IPS-20b (cell line): ENCODE measurements at regions not wholly inside any gene's neighbourhood (a gene's known extent, or its start where the extent isn't known, plus 50 kb on each side); places are given as distances from the start of the nearest gene placed in this dataset.

ENCODE experiments used
- H3K27ac ChIP-seq: one replicate; pipeline ENCODE4 v1.5.1; 2013; ENCODE audit warnings: low read length
- H3K27me3 ChIP-seq: 2 replicates; pipeline ENCODE4 v1.6.1; 2013; ENCODE audit warnings: mild to moderate bottlenecking, low read length, inconsistent platforms; ENCODE audit not compliant: insufficient read depth
- H3K36me3 ChIP-seq: 2 replicates; pipeline ENCODE4 v1.6.1; 2013; ENCODE audit warnings: low read depth, mild to moderate bottlenecking, inconsistent platforms, low read length, moderate library complexity; ENCODE audit not compliant: insufficient read depth
- H3K4me1 ChIP-seq: 2 replicates; pipeline ENCODE4 v1.6.1; 2013; ENCODE audit warnings: mild to moderate bottlenecking, control low read depth, inconsistent platforms, low read length, moderate library complexity; ENCODE audit not compliant: insufficient read depth
- H3K4me3 ChIP-seq: 2 replicates; pipeline ENCODE4 v1.5.1; 2013; ENCODE audit warnings: mild to moderate bottlenecking, low read length, inconsistent platforms
- H3K9ac ChIP-seq: 2 replicates; pipeline ENCODE4 v1.6.1; 2013; ENCODE audit warnings: low read depth, mild to moderate bottlenecking, inconsistent platforms, low read length, moderate library complexity
- H3K9me3 ChIP-seq: 2 replicates; pipeline ENCODE4 v1.6.1; 2013; ENCODE audit warnings: mild to moderate bottlenecking, low read depth, low read length, inconsistent platforms; ENCODE audit not compliant: insufficient read depth

- no peak overlapping the region for H3K9ac ChIP-seq
- no peaks in the 10 kb centered on the region for H3K27me3 ChIP-seq
- H3K4me1 ChIP-seq: peaks cover 17% of the 10 kb centered on the region; the same call in 1 of the 2 replicates
- no peak overlapping the region; the same call in 1 of the 2 replicates for H3K4me3 ChIP-seq
- no peaks in the 10 kb centered on the region for H3K36me3 ChIP-seq
- H3K27ac ChIP-seq: no peak overlapping the region
- no peaks in the 10 kb centered on the region for H3K9me3 ChIP-seq
Observed at GRCh38 chr3:1513662-1514061, 420.8 kb downstream of the CNTN6 start.

DNA sequence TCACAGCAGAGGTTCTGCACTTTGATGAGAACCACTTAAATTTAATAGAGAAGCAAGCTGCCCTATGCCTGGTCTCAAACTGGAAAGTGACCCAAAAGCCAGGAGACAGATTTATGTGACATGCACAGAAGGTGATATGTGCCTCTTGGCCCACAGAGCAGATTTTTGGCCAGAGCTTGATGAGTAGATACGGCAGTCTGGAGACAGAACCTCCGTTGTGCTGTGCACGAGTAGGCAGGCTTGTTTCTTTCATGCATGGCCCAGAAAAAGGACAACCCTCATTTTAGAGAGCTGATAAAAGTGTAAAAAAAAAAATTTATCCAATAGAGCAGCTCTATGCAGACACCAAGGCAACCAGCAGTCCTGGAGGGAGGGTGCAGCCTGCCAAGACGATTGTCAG lies 423.1 kb downstream of the CNTN6 start:
- no peak overlapping the region for H3K27ac ChIP-seq
- no peaks in the 10 kb centered on the region for H3K27me3 ChIP-seq
- no peaks in the 10 kb centered on the region for H3K36me3 ChIP-seq
- H3K9ac ChIP-seq: no peak overlapping the region
- no peak overlapping the region for H3K4me3 ChIP-seq
- H3K4me1 ChIP-seq: peaks cover 17% of the 10 kb centered on the region; the same call in 1 of the 2 replicates
- no peaks in the 10 kb centered on the region for H3K9me3 ChIP-seq

GRCh38 chr3:1527786-1528185 lies 435.0 kb downstream of the CNTN6 start:
- no peaks in the 10 kb centered on the region for H3K27me3 ChIP-seq
- H3K4me1 ChIP-seq: no peaks in the 10 kb centered on the region; the same call in 1 of the 2 replicates
- no peak overlapping the region for H3K4me3 ChIP-seq
- no peak overlapping the region for H3K9ac ChIP-seq
- H3K9me3 ChIP-seq: no peaks in the 10 kb centered on the region
- no peak overlapping the region for H3K27ac ChIP-seq
- no peaks in the 10 kb centered on the region for H3K36me3 ChIP-seq

DNA sequence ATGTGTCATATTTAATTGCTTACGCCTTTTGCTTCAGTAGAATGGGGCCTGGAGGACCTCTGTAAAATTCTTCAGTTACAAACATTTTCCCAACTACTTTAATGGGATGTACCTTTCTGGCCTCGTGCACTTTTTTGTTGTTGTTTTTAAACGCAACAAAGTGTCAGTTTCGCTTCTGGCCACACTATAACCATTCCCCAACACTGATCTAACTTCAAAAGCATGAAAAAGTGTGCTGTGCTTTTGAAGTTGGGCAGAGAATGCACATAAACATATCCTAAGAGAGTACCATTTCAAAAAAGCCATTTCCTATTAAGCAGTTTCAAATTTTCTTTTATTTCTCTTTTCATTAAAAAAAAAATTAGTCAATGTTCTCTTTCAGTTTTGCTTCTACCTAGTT lies 435.8 kb downstream of the CNTN6 start:
- Histone ChIP-seq H3K9me3 (no peaks in the 10 kb centered on the region), H3K9ac (no peak overlapping the region), H3K4me1 (no peaks in the 10 kb centered on the region; the same call in 1 of the 2 replicates), H3K4me3 (no peak overlapping the region), H3K27me3 (no peaks in the 10 kb centered on the region), H3K27ac (no peak overlapping the region), H3K36me3 (no peaks in the 10 kb centered on the region)

GRCh38 chr3:1529676-1530075 lies 436.9 kb downstream of the CNTN6 start:
- H3K36me3 ChIP-seq: no peaks in the 10 kb centered on the region
- H3K9me3 ChIP-seq: no peaks in the 10 kb centered on the region
- H3K4me3 ChIP-seq: no peak overlapping the region
- no peak overlapping the region for H3K9ac ChIP-seq
- no peaks in the 10 kb centered on the region for H3K27me3 ChIP-seq
- H3K4me1 ChIP-seq: no peaks in the 10 kb centered on the region; the same call in 1 of the 2 replicates
- H3K27ac ChIP-seq: no peak overlapping the region

GRCh38 chr3:1531981-1532380 lies 439.2 kb downstream of the CNTN6 start:
- no peak overlapping the region for H3K4me3 ChIP-seq
- H3K27ac ChIP-seq: no peak overlapping the region
- peaks cover 1% of the 10 kb centered on the region for H3K9me3 ChIP-seq
- H3K9ac ChIP-seq: no peak overlapping the region
- no peaks in the 10 kb centered on the region for H3K27me3 ChIP-seq
- H3K36me3 ChIP-seq: no peaks in the 10 kb centered on the region
- no peaks in the 10 kb centered on the region; the same call in 1 of the 2 replicates for H3K4me1 ChIP-seq

DNA sequence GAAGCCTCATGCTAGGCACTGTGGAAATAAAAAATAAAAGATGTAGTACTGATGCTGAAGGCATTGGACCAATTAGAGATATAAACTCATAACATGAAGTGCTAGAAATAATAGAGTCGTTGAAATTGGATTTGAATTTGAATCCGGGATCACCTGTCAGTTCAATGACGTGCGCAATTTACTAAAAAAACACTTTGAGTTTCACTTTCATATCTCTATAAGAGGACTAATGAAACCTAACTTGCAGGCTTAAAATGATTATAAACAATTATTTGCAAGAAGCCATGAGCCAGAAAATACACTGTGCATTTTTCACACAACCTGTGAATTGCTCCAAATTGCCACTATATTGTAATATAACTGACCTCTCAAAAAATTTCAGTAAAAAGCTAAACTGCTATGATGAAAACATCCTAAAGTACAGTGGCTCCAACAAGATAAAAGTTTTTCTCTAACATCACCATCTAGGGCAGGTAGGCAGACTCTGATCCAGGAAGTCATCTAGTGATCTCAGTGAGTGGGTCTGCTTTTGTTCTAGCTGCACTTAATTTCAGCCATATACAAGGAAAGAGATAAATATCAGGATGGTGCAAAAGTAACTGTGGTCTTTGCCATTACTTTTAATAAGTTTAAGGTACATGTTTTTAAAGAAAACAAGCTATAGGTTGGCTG lies 440.2 kb downstream of the CNTN6 start:
- Histone ChIP-seq H3K27me3 (no peaks in the 10 kb centered on the region), H3K36me3 (no peaks in the 10 kb centered on the region), H3K4me1 (no peaks in the 10 kb centered on the region; the same call in 1 of the 2 replicates), H3K9ac (no peak overlapping the region), H3K27ac (no peak overlapping the region), H3K9me3 (peaks cover 6% of the 10 kb centered on the region), H3K4me3 (no peak overlapping the region)

- Histone ChIP-seq H3K27ac (no peak overlapping the region), H3K9me3 (peaks cover 6% of the 10 kb centered on the region), H3K36me3 (no peaks in the 10 kb centered on the region), H3K27me3 (no peaks in the 10 kb centered on the region), H3K4me3 (no peak overlapping the region), H3K4me1 (no peaks in the 10 kb centered on the region; the same call in 1 of the 2 replicates), H3K9ac (no peak overlapping the region)
Observed at GRCh38 chr3:1533763-1534162, 440.9 kb downstream of the CNTN6 start.

GRCh38 chr3:1534252-1534651 lies 441.4 kb downstream of the CNTN6 start:
- Histone ChIP-seq H3K4me3 (no peak overlapping the region), H3K36me3 (no peaks in the 10 kb centered on the region), H3K4me1 (no peaks in the 10 kb centered on the region; the same call in 1 of the 2 replicates), H3K9me3 (peaks cover 6% of the 10 kb centered on the region), H3K9ac (no peak overlapping the region), H3K27ac (no peak overlapping the region), H3K27me3 (no peaks in the 10 kb centered on the region)

- Histone ChIP-seq H3K9ac (no peak overlapping the region), H3K4me1 (no peaks in the 10 kb centered on the region; the same call in 1 of the 2 replicates), H3K4me3 (no peak overlapping the region), H3K9me3 (peaks cover 6% of the 10 kb centered on the region), H3K27ac (no peak overlapping the region), H3K27me3 (no peaks in the 10 kb centered on the region), H3K36me3 (no peaks in the 10 kb centered on the region)
Observed at GRCh38 chr3:1535361-1535760, 442.5 kb downstream of the CNTN6 start.

- peaks cover 6% of the 10 kb centered on the region for H3K9me3 ChIP-seq
- no peaks in the 10 kb centered on the region for H3K4me1 ChIP-seq
- no peak overlapping the region for H3K4me3 ChIP-seq
- no peaks in the 10 kb centered on the region for H3K27me3 ChIP-seq
- H3K9ac ChIP-seq: no peak overlapping the region
- no peak overlapping the region for H3K27ac ChIP-seq
- H3K36me3 ChIP-seq: no peaks in the 10 kb centered on the region
Observed at GRCh38 chr3:1540686-1541085, 447.9 kb downstream of the CNTN6 start.

- H3K27me3 ChIP-seq: no peaks in the 10 kb centered on the region
- H3K9me3 ChIP-seq: no peaks in the 10 kb centered on the region
- H3K36me3 ChIP-seq: no peaks in the 10 kb centered on the region
- no peak overlapping the region for H3K4me3 ChIP-seq
- no peak overlapping the region for H3K27ac ChIP-seq
- no peak overlapping the region for H3K9ac ChIP-seq
- no peaks in the 10 kb centered on the region for H3K4me1 ChIP-seq
Observed at GRCh38 chr3:1551741-1552140, 458.9 kb downstream of the CNTN6 start.
